SK-N-SH treated with all-trans-retinoic acid at 6 μM for 48 hours (cell line): ENCODE measurements at regions not wholly inside any gene's neighbourhood (a gene's known extent, or its start where the extent isn't known, plus 50 kb on each side); places are given as distances from the start of the nearest gene placed in this dataset.
"Not testable (repeated sequence)": the region's sequence is repeated elsewhere in the genome, so short reads cannot be mapped to it uniquely, and the experiment has no call there.

Source experiments
- ARNTL ChIP-seq: fragments of 450-650 bp; formaldehyde crosslinking; IDR thresholded peaks from 2 replicates; pipeline ENCODE4 v1.5.0; 2020; ENCODE audit warnings: low read depth, mild to moderate bottlenecking, moderate library complexity, borderline replicate concordance
- BACH2 ChIP-seq: fragments of 250-450 bp; sonication (Bioruptor Pico); IDR thresholded peaks from 2 replicates; pipeline ENCODE4 v1.9.0; 2021; ENCODE audit warnings: mild to moderate bottlenecking, borderline replicate concordance
- CREB5 ChIP-seq: fragments of 250-450 bp; sonication (Bioruptor Pico); IDR thresholded peaks from 2 replicates; pipeline ENCODE4 v1.5.1; 2020; ENCODE audit warnings: low read depth, mild to moderate bottlenecking, moderate library complexity
- CSDC2 ChIP-seq: fragments of 250-450 bp; sonication (Bioruptor Pico); IDR thresholded peaks from 2 replicates; pipeline ENCODE4 v1.5.0; 2020; ENCODE audit warnings: mild to moderate bottlenecking, moderate library complexity
- ISL1 ChIP-seq: fragments of 250-450 bp; sonication (Bioruptor Pico); IDR thresholded peaks from 2 replicates; pipeline ENCODE4 v2.1.2; 2022; ENCODE audit warnings: mild to moderate bottlenecking, moderate library complexity
- SNAI2 ChIP-seq: fragments of 250-450 bp; sonication (Bioruptor Pico); IDR thresholded peaks from 2 replicates; pipeline ENCODE4 v1.5.0; 2020; ENCODE audit warnings: mild to moderate bottlenecking, moderate library complexity
- TOX ChIP-seq: fragments of 250-450 bp; sonication (Bioruptor Pico); IDR thresholded peaks from 2 replicates; pipeline ENCODE4 v1.8.0; 2021; ENCODE audit warnings: mild to moderate bottlenecking, moderate library complexity, borderline replicate concordance
- ZC3H10 ChIP-seq: fragments of 250-450 bp; sonication (Bioruptor Pico); IDR thresholded peaks from 2 replicates; pipeline ENCODE4 v1.5.1; 2021; ENCODE audit warnings: mild to moderate bottlenecking, moderate library complexity
- ZFP30 ChIP-seq: fragments of 450-650 bp; formaldehyde crosslinking; IDR thresholded peaks from 2 replicates; pipeline ENCODE4 v1.5.0; 2022; ENCODE audit warnings: mild to moderate bottlenecking, moderate library complexity
- ZNF70 ChIP-seq: fragments of 450-650 bp; formaldehyde crosslinking; IDR thresholded peaks from 2 replicates; pipeline ENCODE4 v1.5.0; 2020; ENCODE audit warnings: mild to moderate bottlenecking, moderate library complexity
- ZNF8 ChIP-seq: fragments of 450-650 bp; formaldehyde crosslinking; IDR thresholded peaks from 2 replicates; pipeline ENCODE4 v1.5.0; 2020; ENCODE audit warnings: mild to moderate bottlenecking, moderate library complexity
- TF ChIP-seq, protein P1 (sequence below): fragments of 250-450 bp; sonication (Bioruptor Pico); IDR thresholded peaks from 2 replicates; pipeline ENCODE4 v1.8.0; 2020; ENCODE audit warnings: mild to moderate bottlenecking, moderate library complexity, borderline replicate concordance
- TF ChIP-seq, protein P2 (sequence below): fragments of 250-450 bp; sonication (Bioruptor Pico); IDR thresholded peaks from 2 replicates; pipeline ENCODE4 v1.8.0; 2021; ENCODE audit warnings: low read depth, mild to moderate bottlenecking, moderate library complexity, borderline replicate concordance

DNA sequence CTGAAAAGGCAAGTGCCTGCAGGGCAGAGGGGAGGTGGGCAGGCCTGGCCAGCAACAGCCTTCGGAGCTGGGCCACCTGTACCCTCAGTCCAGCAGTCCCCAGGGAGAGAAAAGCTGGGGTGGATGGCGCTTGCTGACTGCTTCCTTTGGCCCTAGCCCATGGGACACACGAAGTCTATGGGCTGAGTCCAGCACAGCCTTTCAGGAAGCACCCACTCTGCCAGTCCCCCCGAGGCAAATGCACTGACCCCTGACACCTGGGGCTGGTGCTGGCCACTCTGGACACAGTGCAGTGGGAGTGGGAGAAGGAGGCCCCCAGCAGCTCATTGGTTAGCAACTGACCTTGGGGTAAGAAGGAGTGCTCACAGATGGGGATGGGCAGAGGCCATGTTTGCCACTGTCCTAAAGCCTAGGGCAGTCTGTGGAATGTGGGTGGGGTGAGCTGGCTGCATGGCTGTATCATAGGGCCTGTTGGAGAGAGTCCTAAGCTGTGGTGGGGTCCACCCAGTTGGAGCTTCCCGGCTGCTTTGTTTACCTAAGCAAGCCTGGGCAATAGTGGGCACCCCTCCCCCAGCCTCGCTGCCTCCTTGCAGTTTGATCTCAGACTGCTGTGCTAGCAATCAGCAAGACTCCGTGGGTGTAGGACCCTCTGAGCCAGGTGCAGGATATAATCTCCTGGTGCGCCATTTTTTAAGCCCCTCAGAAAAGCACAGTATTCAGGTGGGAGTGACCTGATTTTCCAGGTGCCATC lies 240.2 kb downstream of the ANKRD30B start:
- not testable (repeated sequence) for TF ChIP-seq BACH2; TOX (CRISPR knock-in tag); CSDC2; ZNF70; ARNTL (CRISPR knock-in tag); CREB5 (CRISPR knock-in tag); ZFP30 (CRISPR knock-in tag); SNAI2; ZC3H10 (CRISPR knock-in tag); ISL1; ZNF8 (CRISPR knock-in tag)
- TF ChIP-seq, protein P1, sequence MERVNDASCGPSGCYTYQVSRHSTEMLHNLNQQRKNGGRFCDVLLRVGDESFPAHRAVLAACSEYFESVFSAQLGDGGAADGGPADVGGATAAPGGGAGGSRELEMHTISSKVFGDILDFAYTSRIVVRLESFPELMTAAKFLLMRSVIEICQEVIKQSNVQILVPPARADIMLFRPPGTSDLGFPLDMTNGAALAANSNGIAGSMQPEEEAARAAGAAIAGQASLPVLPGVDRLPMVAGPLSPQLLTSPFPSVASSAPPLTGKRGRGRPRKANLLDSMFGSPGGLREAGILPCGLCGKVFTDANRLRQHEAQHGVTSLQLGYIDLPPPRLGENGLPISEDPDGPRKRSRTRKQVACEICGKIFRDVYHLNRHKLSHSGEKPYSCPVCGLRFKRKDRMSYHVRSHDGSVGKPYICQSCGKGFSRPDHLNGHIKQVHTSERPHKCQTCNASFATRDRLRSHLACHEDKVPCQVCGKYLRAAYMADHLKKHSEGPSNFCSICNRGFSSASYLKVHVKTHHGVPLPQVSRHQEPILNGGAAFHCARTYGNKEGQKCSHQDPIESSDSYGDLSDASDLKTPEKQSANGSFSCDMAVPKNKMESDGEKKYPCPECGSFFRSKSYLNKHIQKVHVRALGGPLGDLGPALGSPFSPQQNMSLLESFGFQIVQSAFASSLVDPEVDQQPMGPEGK = not testable (repeated sequence)
- TF ChIP-seq, protein P2, sequence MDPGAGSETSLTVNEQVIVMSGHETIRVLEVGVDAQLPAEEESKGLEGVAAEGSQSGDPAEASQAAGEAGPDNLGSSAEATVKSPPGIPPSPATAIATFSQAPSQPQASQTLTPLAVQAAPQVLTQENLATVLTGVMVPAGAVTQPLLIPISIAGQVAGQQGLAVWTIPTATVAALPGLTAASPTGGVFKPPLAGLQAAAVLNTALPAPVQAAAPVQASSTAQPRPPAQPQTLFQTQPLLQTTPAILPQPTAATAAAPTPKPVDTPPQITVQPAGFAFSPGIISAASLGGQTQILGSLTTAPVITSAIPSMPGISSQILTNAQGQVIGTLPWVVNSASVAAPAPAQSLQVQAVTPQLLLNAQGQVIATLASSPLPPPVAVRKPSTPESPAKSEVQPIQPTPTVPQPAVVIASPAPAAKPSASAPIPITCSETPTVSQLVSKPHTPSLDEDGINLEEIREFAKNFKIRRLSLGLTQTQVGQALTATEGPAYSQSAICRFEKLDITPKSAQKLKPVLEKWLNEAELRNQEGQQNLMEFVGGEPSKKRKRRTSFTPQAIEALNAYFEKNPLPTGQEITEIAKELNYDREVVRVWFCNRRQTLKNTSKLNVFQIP (CRISPR knock-in tag) = not testable (repeated sequence)
